Thyroid gland (tissue), 4 donors: ENCODE measurements at regions not wholly inside any gene's neighbourhood (a gene's known extent, or its start where the extent isn't known, plus 50 kb on each side); places are given as distances from the start of the nearest gene placed in this dataset.

Source experiments
- CTCF ChIP-seq, 6 experiments: fragments of 200-600 bp in 3 of 6; fragments of 450-650 bp in 3 of 6; sonication (generic) in 3 of 6; IDR thresholded peaks; one replicate each; pipeline ENCODE4 v1.5.1; 2016 to 2019; ENCODE audit warnings: antibody characterized with exemption in 6 of 6, mild to moderate bottlenecking in 2 of 6, inconsistent platforms in 1 of 6, moderate library complexity in 1 of 6
- POLR2A ChIP-seq, 2 donors: fragments of 450-650 bp; IDR thresholded peaks; one replicate each; pipeline ENCODE4 v1.6.1; 2017; ENCODE audit warnings: antibody characterized with exemption in 2 of 2, mild to moderate bottlenecking in 2 of 2, moderate library complexity in 1 of 2

- TF ChIP-seq CTCF (IDR thresholded peaks at IDR 0.05) (no peak), POLR2A (IDR thresholded peaks at IDR 0.05) (no peak)
Measured at GRCh38 chr6:164166515-164166914, 752.0 kb downstream of the QKI start.
